HUDEP-2 (cell line): ENCODE measurements at regions not wholly inside any gene's neighbourhood (a gene's known extent, or its start where the extent isn't known, plus 50 kb on each side); places are given as distances from the start of the nearest gene placed in this dataset.

Experiments
- DNase-seq, 76 experiments: peaks; one replicate each; lab custom pipeline; 2025; ENCODE audit not compliant: unreplicated experiment in 76 of 76; lab: John Stamatoyannopoulos, UW

GRCh38 chr5:61941637-61942036, 364.4 kb upstream of the KIF2A start:
- DNase-seq, result no peak

GRCh38 chr5:61942462-61943049, 363.4 kb upstream of the KIF2A start:
- no peak for DNase-seq

- DNase-seq, result no peak
Measured at GRCh38 chr5:61943713-61944112, 362.3 kb upstream of the KIF2A start.

- no peak for DNase-seq
Measured at GRCh38 chr5:61948151-61948550, 357.9 kb upstream of the KIF2A start.

- no peak for DNase-seq
Measured at GRCh38 chr5:61949054-61949678, 356.8 kb upstream of the KIF2A start.

- no peak for DNase-seq
Measured at GRCh38 chr5:61949679-61950435, 356.1 kb upstream of the KIF2A start.

- DNase-seq, result no peak
Measured at GRCh38 chr5:61951295-61951694, 354.7 kb upstream of the KIF2A start.

- DNase-seq, result no peak
Measured at GRCh38 chr5:61953913-61954312, 352.1 kb upstream of the KIF2A start.

- DNase-seq, result no peak
Measured at GRCh38 chr5:61964201-61964600, 341.8 kb upstream of the KIF2A start.

GRCh38 chr5:61965069-61965468, 340.9 kb upstream of the KIF2A start:
- DNase-seq, result no peak

GRCh38 chr5:61965490-61965889, 340.5 kb upstream of the KIF2A start:
- no peak for DNase-seq

GRCh38 chr5:61966296-61966955, 339.6 kb upstream of the KIF2A start:
- no peak for DNase-seq

- no peak for DNase-seq
Measured at GRCh38 chr5:61966997-61967396, 339.0 kb upstream of the KIF2A start.

GRCh38 chr5:61967681-61968080, 338.3 kb upstream of the KIF2A start:
- no peak for DNase-seq

GRCh38 chr5:61969347-61969746, 336.7 kb upstream of the KIF2A start:
- DNase-seq, result no peak

- no peak for DNase-seq
Measured at GRCh38 chr5:61969755-61970154, 336.3 kb upstream of the KIF2A start.

- no peak for DNase-seq
Measured at GRCh38 chr5:61970218-61970617, 335.8 kb upstream of the KIF2A start.

GRCh38 chr5:61974680-61975079, 331.3 kb upstream of the KIF2A start:
- DNase-seq, result no peak

GRCh38 chr5:61981886-61982285, 324.1 kb upstream of the KIF2A start:
- DNase-seq, result no peak

- DNase-seq, result no peak
Measured at GRCh38 chr5:61991430-61991829, 314.6 kb upstream of the KIF2A start.

GRCh38 chr5:61991866-61992265, 314.1 kb upstream of the KIF2A start:
- DNase-seq, result no peak
